ENCODE measurements at regions not wholly inside any gene's neighbourhood (a gene's known extent, or its start where the extent isn't known, plus 50 kb on each side); places are given as distances from the start of the nearest gene placed in this dataset.

GRCh38 chr11:127440616-127441015 lies 440.0 kb upstream of the KIRREL3 start:
- H3K4me1 ChIP-seq (ENCODE audit: insufficient read depth, low read length, poor library complexity, severe bottlenecking): no peaks in the 10 kb centered on the region
- TF ChIP-seq EZH2phosphoT487 (IDR thresholded peaks at IDR 0.05; ENCODE audit: borderline replicate concordance, low read depth, low read length) (no peak), CTCF (conservative IDR thresholded peaks at IDR 0.05; ENCODE audit: low read length) (no peak)

GRCh38 chr11:127425281-127425680 lies 424.7 kb upstream of the KIRREL3 start:
- Histone ChIP-seq H3K27ac (ENCODE audit: low read depth, low read length, poor library complexity, severe bottlenecking) (no peak overlapping the region), H3K4me1 (ENCODE audit: insufficient read depth, low read length, poor library complexity, severe bottlenecking) (no peaks in the 10 kb centered on the region), H4K20me1 (ENCODE audit: insufficient read depth, low read length) (no peaks in the 10 kb centered on the region), H2AFZ (ENCODE audit: low read length) (no peak overlapping the region), H3K4me3 (ENCODE audit: low read depth, low read length, poor library complexity, severe bottlenecking) (no peak overlapping the region), H3K79me2 (ENCODE audit: insufficient read depth, low read depth, low read length) (no peaks in the 10 kb centered on the region), H3K4me2 (ENCODE audit: low read length) (no peak overlapping the region), H3K9me2 (ENCODE audit: insufficient read depth, low read length) (no peaks in the 10 kb centered on the region), H3K9me3 (ENCODE audit: low read length) (no peaks in the 10 kb centered on the region), H3K36me3 (ENCODE audit: insufficient read depth, low read length) (no peaks in the 10 kb centered on the region)
- BruUV-seq (replicated peaks): no TSS peak
- TF ChIP-seq EZH2phosphoT487 (IDR thresholded peaks at IDR 0.05; ENCODE audit: borderline replicate concordance, low read depth, low read length) (no peak), CTCF (conservative IDR thresholded peaks at IDR 0.05; ENCODE audit: low read length) (no peak)
- DNase-seq (ENCODE audit: low spot score): no peak
- intact Hi-C loops (cut with micrococcal nuclease; ENCODE audit: unreplicated experiment): no loop called here
- ChIA-PET POLR2A (no interaction called here), CTCF (ENCODE audit: unreplicated experiment) (no interaction called here)

More at GRCh38 chr11:127440616-127441015, 440.0 kb upstream of the KIRREL3 start:
- H3K9me2 ChIP-seq (ENCODE audit: insufficient read depth, low read length): no peaks in the 10 kb centered on the region
- no peak overlapping the region for H3K4me3 ChIP-seq (ENCODE audit: low read depth, low read length, poor library complexity, severe bottlenecking)
- no TSS peak for BruUV-seq (replicated peaks)
- no peaks in the 10 kb centered on the region for H4K20me1 ChIP-seq (ENCODE audit: insufficient read depth, low read length)
- ChIA-PET CTCF (ENCODE audit: unreplicated experiment) (no interaction called here), POLR2A (interaction anchor here (2.0 kb wide), 1 partner anchor 13 kb away, joined by 6 read pairs; no protein-coding TSS in a partner anchor)
- no peak overlapping the region for H3K27ac ChIP-seq (ENCODE audit: low read depth, low read length, poor library complexity, severe bottlenecking)
- no peaks in the 10 kb centered on the region for H3K36me3 ChIP-seq (ENCODE audit: insufficient read depth, low read length)
- no peak for DNase-seq (ENCODE audit: low spot score)
- no peaks in the 10 kb centered on the region for H3K9me3 ChIP-seq (ENCODE audit: low read length)
- H2AFZ ChIP-seq (ENCODE audit: low read length): no peak overlapping the region
- H3K4me2 ChIP-seq (ENCODE audit: low read length): no peak overlapping the region
- intact Hi-C loops (cut with micrococcal nuclease; ENCODE audit: unreplicated experiment): no loop called here
- H3K79me2 ChIP-seq (ENCODE audit: insufficient read depth, low read depth, low read length): no peaks in the 10 kb centered on the region

GRCh38 chr11:127424661-127425060 lies 424.1 kb upstream of the KIRREL3 start:
- DNase-seq (ENCODE audit: low spot score): no peak
- Histone ChIP-seq H3K4me1 (ENCODE audit: insufficient read depth, low read length, poor library complexity, severe bottlenecking) (no peaks in the 10 kb centered on the region), H3K27ac (ENCODE audit: low read depth, low read length, poor library complexity, severe bottlenecking) (no peak overlapping the region), H4K20me1 (ENCODE audit: insufficient read depth, low read length) (no peaks in the 10 kb centered on the region), H3K36me3 (ENCODE audit: insufficient read depth, low read length) (no peaks in the 10 kb centered on the region), H3K4me2 (ENCODE audit: low read length) (no peak overlapping the region), H3K4me3 (ENCODE audit: low read depth, low read length, poor library complexity, severe bottlenecking) (no peak overlapping the region), H2AFZ (ENCODE audit: low read length) (no peak overlapping the region), H3K9me2 (ENCODE audit: insufficient read depth, low read length) (no peaks in the 10 kb centered on the region), H3K9me3 (ENCODE audit: low read length) (no peaks in the 10 kb centered on the region), H3K79me2 (ENCODE audit: insufficient read depth, low read depth, low read length) (no peaks in the 10 kb centered on the region)
- TF ChIP-seq EZH2phosphoT487 (IDR thresholded peaks at IDR 0.05; ENCODE audit: borderline replicate concordance, low read depth, low read length): no peak
- no peak for TF ChIP-seq CTCF (conservative IDR thresholded peaks at IDR 0.05; ENCODE audit: low read length)
- ChIA-PET CTCF (ENCODE audit: unreplicated experiment) (no interaction called here), POLR2A (interaction anchor here (1.2 kb wide), 1 partner anchor 29 kb away, joined by 3 read pairs; no protein-coding TSS in a partner anchor)
- intact Hi-C loops (cut with micrococcal nuclease; ENCODE audit: unreplicated experiment): no loop called here
- BruUV-seq (replicated peaks): no TSS peak
